Thyroid gland (tissue), 4 donors: ENCODE measurements at regions not wholly inside any gene's neighbourhood (a gene's known extent, or its start where the extent isn't known, plus 50 kb on each side); places are given as distances from the start of the nearest gene placed in this dataset.

Source experiments
- CTCF ChIP-seq, 6 experiments: fragments of 200-600 bp in 3 of 6; fragments of 450-650 bp in 3 of 6; sonication (generic) in 3 of 6; IDR thresholded peaks; one replicate each; pipeline ENCODE4 v1.5.1; 2016 to 2019; ENCODE audit warnings: antibody characterized with exemption in 6 of 6, mild to moderate bottlenecking in 2 of 6, inconsistent platforms in 1 of 6, moderate library complexity in 1 of 6
- POLR2A ChIP-seq, 2 donors: fragments of 450-650 bp; IDR thresholded peaks; one replicate each; pipeline ENCODE4 v1.6.1; 2017; ENCODE audit warnings: antibody characterized with exemption in 2 of 2, mild to moderate bottlenecking in 2 of 2, moderate library complexity in 1 of 2

- no peak for TF ChIP-seq CTCF (IDR thresholded peaks at IDR 0.05)
- no peak for TF ChIP-seq POLR2A (IDR thresholded peaks at IDR 0.05)
Observed at GRCh38 chr11:109677876-109678275, 255.9 kb downstream of the C11orf87 start.
